ENCODE measurements at regions not wholly inside any gene's neighbourhood (a gene's known extent, or its start where the extent isn't known, plus 50 kb on each side); places are given as distances from the start of the nearest gene placed in this dataset.

- Mint-ChIP-seq H3K4me3 (no peak overlapping the region), H3K36me3 (ENCODE audit: low read depth) (no peaks in the 10 kb centered on the region), H3K4me1 (peaks cover 5% of the 10 kb centered on the region), H3K27me3 (ENCODE audit: insufficient read depth, low read depth, poor library complexity) (no peaks in the 10 kb centered on the region), H3K9me3 (no peaks in the 10 kb centered on the region; the same call in 2 of the 3 replicates), H3K27ac (no peak overlapping the region)
- Histone ChIP-seq H3K36me3 (ENCODE audit: insufficient read depth) (no peaks in the 10 kb centered on the region), H2AFZ (no peak overlapping the region), H3K9me2 (ENCODE audit: insufficient read depth) (no peaks in the 10 kb centered on the region), H4K20me1 (replicated peaks; ENCODE audit: insufficient read depth) (no peaks in the 10 kb centered on the region), H3K4me2 (no peak overlapping the region), H3F3A (replicated peaks; ENCODE audit: low read depth) (no peaks in the 10 kb centered on the region), H3K4me3 (no peak overlapping the region), H3K79me2 (replicated peaks; ENCODE audit: insufficient read depth) (no peaks in the 10 kb centered on the region), H3K4me1 (ENCODE audit: insufficient read depth) (peaks cover 6% of the 10 kb centered on the region; the same call in 1 of the 2 replicates), H3K27me3 (ENCODE audit: insufficient read depth) (no peaks in the 10 kb centered on the region), H3K27ac (ENCODE audit: low read depth) (no peak overlapping the region)
- ATAC-seq (no peak), DNase-seq (ENCODE audit: low spot score) (no peak)
- no peak for TF ChIP-seq NANOG (IDR thresholded peaks at IDR 0.05; ENCODE audit: borderline replicate concordance)
- no peak for TF ChIP-seq ZNF114 (CRISPR knock-in tag; IDR thresholded peaks at IDR 0.05)
- TF ChIP-seq CREB1 (CRISPR knock-in tag; IDR thresholded peaks at IDR 0.05; ENCODE audit: low read depth), result no peak
- TF ChIP-seq EZH2 (IDR thresholded peaks at IDR 0.05; ENCODE audit: low read depth, unreplicated experiment), result no peak
- no peak for TF ChIP-seq CTCF (conservative IDR thresholded peaks at IDR 0.05; ENCODE audit: low read depth in 2 of 2)
These were observed 78.0 kb upstream of the ELMO1 start for GRCh38 chr7:37526623-37527022.

GRCh38 chr7:37527109-37527508 lies 78.4 kb upstream of the ELMO1 start:
- Histone ChIP-seq H3K27ac (ENCODE audit: low read depth) (no peak overlapping the region), H3K79me2 (replicated peaks; ENCODE audit: insufficient read depth) (no peaks in the 10 kb centered on the region), H3K4me3 (no peak overlapping the region), H4K20me1 (replicated peaks; ENCODE audit: insufficient read depth) (no peaks in the 10 kb centered on the region), H2AFZ (no peak overlapping the region), H3K4me1 (ENCODE audit: insufficient read depth) (peaks cover 6% of the 10 kb centered on the region; the same call in 1 of the 2 replicates), H3K4me2 (no peak overlapping the region), H3F3A (replicated peaks; ENCODE audit: low read depth) (no peaks in the 10 kb centered on the region), H3K36me3 (ENCODE audit: insufficient read depth) (no peaks in the 10 kb centered on the region), H3K27me3 (ENCODE audit: insufficient read depth) (no peaks in the 10 kb centered on the region), H3K9me2 (ENCODE audit: insufficient read depth) (no peaks in the 10 kb centered on the region)
- peaks cover 6% of the 10 kb centered on the region for H3K4me1 Mint-ChIP-seq
- ATAC-seq (no peak), DNase-seq (ENCODE audit: low spot score) (no peak)
- H3K36me3 Mint-ChIP-seq (ENCODE audit: low read depth), result no peaks in the 10 kb centered on the region
- H3K4me3 Mint-ChIP-seq, result no peak overlapping the region
- H3K27ac Mint-ChIP-seq, result no peak overlapping the region
- no peaks in the 10 kb centered on the region for H3K27me3 Mint-ChIP-seq (ENCODE audit: insufficient read depth, low read depth, poor library complexity)
- TF ChIP-seq ZNF462 (CRISPR knock-in tag; IDR thresholded peaks at IDR 0.05), result no peak
- peaks cover 3% of the 10 kb centered on the region; the same call in 2 of the 3 replicates for H3K9me3 Mint-ChIP-seq
